H1 (cell line): ENCODE measurements at regions not wholly inside any gene's neighbourhood (a gene's known extent, or its start where the extent isn't known, plus 50 kb on each side); places are given as distances from the start of the nearest gene placed in this dataset.

Experiments
- CTCF ChIA-PET: fragments of 300-600 bp; sonication (Branson Sonifier 250); formaldehyde crosslinking; loops from one replicate; lab custom pipeline; 2021; ENCODE audit not compliant: partially characterized antibody; lab: Charles Lee
- POLR2A ChIA-PET: fragments of 300-600 bp; sonication (Branson Sonifier 250); formaldehyde crosslinking; loops from one replicate; lab custom pipeline; 2021; ENCODE audit warnings: inconsistent platforms; ENCODE audit not compliant: partially characterized antibody; lab: Charles Lee
- DNase-seq, 2 experiments: peaks; one replicate each; pipeline versions ENCODE4 v3.0.0 to v3.0.0-alpha.2; 2010 to 2022; ENCODE audit warnings: low spot score in 2 of 2, low read depth in 1 of 2, mixed read lengths in 1 of 2
- FAIRE-seq: peaks from 2 replicates; lab custom pipeline; 2011; peaks lifted over from hg19 to GRCh38; lab: Jason Lieb, UNC
- H2AFZ ChIP-seq: 2 replicates; pipeline ENCODE4 v1.8.1; 2012; ENCODE audit warnings: low read length, inconsistent platforms
- H2AK5ac ChIP-seq: 2 replicates; pipeline ENCODE4 v1.6.1; 2013; ENCODE audit warnings: low read depth, low read length
- H2BK120ac ChIP-seq: replicated peaks from 2 replicates; pipeline ENCODE3; 2013; ENCODE audit warnings: low read depth, low read length, inconsistent platforms
- H2BK12ac ChIP-seq: 2 replicates; pipeline ENCODE4 v1.6.1; 2013; ENCODE audit warnings: low read depth, low read length
- H2BK15ac ChIP-seq: 2 replicates; pipeline ENCODE4 v1.6.1; 2013; ENCODE audit warnings: low read length
- H2BK20ac ChIP-seq: 2 replicates; pipeline ENCODE4 v1.6.1; 2013; ENCODE audit warnings: low read length
- H2BK5ac ChIP-seq: 2 replicates; pipeline ENCODE4 v1.6.1; 2013; ENCODE audit warnings: low read depth, low read length
- H3K14ac ChIP-seq: 2 replicates; pipeline ENCODE4 v1.6.1; 2013; ENCODE audit warnings: inconsistent platforms; ENCODE audit not compliant: insufficient read length
- H3K18ac ChIP-seq: 2 replicates; pipeline ENCODE4 v1.6.1; 2013; ENCODE audit warnings: low read length; ENCODE audit errors: extremely low read depth
- H3K23ac ChIP-seq: 2 replicates; pipeline ENCODE4 v1.6.1; 2013; ENCODE audit warnings: inconsistent platforms; ENCODE audit not compliant: insufficient read length
- H3K23me2 ChIP-seq: 2 replicates; pipeline ENCODE4 v1.6.1; 2013; ENCODE audit warnings: low read depth, low read length
- H3K27ac ChIP-seq: 2 replicates; pipeline ENCODE4 v1.6.1; 2011; ENCODE audit warnings: low read depth, low read length, inconsistent platforms
- H3K27me3 ChIP-seq, 4 experiments: replicated peaks in 1 of 4; 1 replicate in 1 of 4; 2 replicates in 3 of 4; pipeline versions ENCODE4 v1.6.1 to v1.8.1; 2011 to 2013; ENCODE audit warnings: low read length in 3 of 4, mild to moderate bottlenecking in 3 of 4, inconsistent platforms in 2 of 4, mixed read lengths in 2 of 4, moderate library complexity in 1 of 4; ENCODE audit not compliant: control insufficient read depth in 3 of 4, insufficient read depth in 3 of 4; ENCODE audit errors: extremely low read depth in 1 of 4
- H3K36me3 ChIP-seq, 4 experiments: 2 replicates each; pipeline versions ENCODE4 v1.6.1 to v1.8.1; 2011 to 2013; ENCODE audit warnings: mild to moderate bottlenecking in 4 of 4, low read length in 3 of 4, moderate library complexity in 2 of 4, control low read depth in 1 of 4, inconsistent platforms in 1 of 4; ENCODE audit not compliant: insufficient read depth in 4 of 4, control insufficient read depth in 2 of 4
- H3K4ac ChIP-seq: replicated peaks from 2 replicates; pipeline ENCODE3; 2013; ENCODE audit warnings: low read length, low read depth, mixed read lengths, inconsistent platforms; ENCODE audit not compliant: insufficient read length
- H3K4me1 ChIP-seq, 4 experiments: replicated peaks in 1 of 4; 1 replicate in 1 of 4; 2 replicates in 3 of 4; pipeline versions ENCODE4 v1.6.1 to v1.8.1; 2011 to 2013; ENCODE audit warnings: low read length in 3 of 4, inconsistent platforms in 2 of 4, mixed read lengths in 1 of 4; ENCODE audit not compliant: insufficient read depth in 4 of 4, control insufficient read depth in 3 of 4
- H3K4me2 ChIP-seq, 2 experiments: 2 replicates each; pipeline versions ENCODE4 v1.6.1 to v1.8.1; 2011 to 2013; ENCODE audit warnings: low read depth in 2 of 2, low read length in 2 of 2, control low read depth in 1 of 2, inconsistent platforms in 1 of 2, mild to moderate bottlenecking in 1 of 2; ENCODE audit not compliant: insufficient read depth in 1 of 2
- H3K4me3 ChIP-seq, 4 experiments: fragments of 200-600, 300-600 bp in 1 of 4; sonication (generic), shearing (Covaris generic), sonication (Bioruptor Twin) in 1 of 4; 2 replicates each; pipeline versions ENCODE4 v1.5.1 to v1.8.1; 2011 to 2016; ENCODE audit warnings: low read length in 4 of 4, low read depth in 3 of 4, control low read depth in 2 of 4, inconsistent platforms in 2 of 4, mild to moderate bottlenecking in 2 of 4, mixed read lengths in 1 of 4, moderate library complexity in 1 of 4; ENCODE audit not compliant: insufficient read depth in 2 of 4; ENCODE audit errors: extremely low read depth in 1 of 4
- H3K56ac ChIP-seq: replicated peaks from 2 replicates; pipeline ENCODE3; 2013; ENCODE audit warnings: low read depth, mild to moderate bottlenecking, mixed read lengths, low read length, inconsistent platforms; ENCODE audit not compliant: insufficient read length
- H3K79me1 ChIP-seq: 2 replicates; pipeline ENCODE4 v1.6.1; 2013; ENCODE audit warnings: low read depth, low read length, control low read depth
- H3K79me2 ChIP-seq, 2 experiments: 2 replicates each; pipeline versions ENCODE4 v1.6.1 to v1.8.1; 2012 to 2013; ENCODE audit warnings: low read length in 2 of 2, mild to moderate bottlenecking in 2 of 2, inconsistent platforms in 1 of 2; ENCODE audit not compliant: insufficient read depth in 2 of 2, control insufficient read depth in 1 of 2
- H3K9ac ChIP-seq, 4 experiments: replicated peaks in 1 of 4; 1 replicate in 1 of 4; 2 replicates in 3 of 4; pipeline versions ENCODE4 v1.6.1 to v1.8.1; 2011 to 2013; ENCODE audit warnings: low read depth in 3 of 4, low read length in 3 of 4, control low read depth in 2 of 4, mild to moderate bottlenecking in 2 of 4, moderate library complexity in 2 of 4, inconsistent platforms in 1 of 4; ENCODE audit errors: extremely low read depth in 1 of 4
- H3K9me3 ChIP-seq, 2 experiments: 2 replicates each; pipeline versions ENCODE4 v1.6.1 to v1.8.1; 2012 to 2013; ENCODE audit warnings: mild to moderate bottlenecking in 2 of 2, moderate library complexity in 2 of 2, control low read depth in 1 of 2, inconsistent platforms in 1 of 2, low read depth in 1 of 2, low read length in 1 of 2, mixed read lengths in 1 of 2; ENCODE audit not compliant: insufficient read depth in 2 of 2
- H4K20me1 ChIP-seq, 2 experiments: replicated peaks in 1 of 2; 2 replicates each; pipeline versions ENCODE3 to v1.8.1; 2011 to 2013; ENCODE audit warnings: inconsistent platforms in 2 of 2, low read length in 2 of 2, mild to moderate bottlenecking in 1 of 2; ENCODE audit not compliant: insufficient read depth in 2 of 2, control insufficient read depth in 1 of 2
- H4K5ac ChIP-seq: 2 replicates; pipeline ENCODE4 v1.6.1; 2013; ENCODE audit warnings: low read length, low read depth, mixed read lengths, inconsistent platforms; ENCODE audit not compliant: insufficient read length
- H4K8ac ChIP-seq: 2 replicates; pipeline ENCODE4 v1.8.0; 2013; ENCODE audit warnings: mild to moderate bottlenecking, moderate library complexity, low read length, inconsistent platforms; ENCODE audit not compliant: insufficient read depth; ENCODE audit errors: extremely low read depth
- H4K91ac ChIP-seq: replicated peaks from 2 replicates; pipeline ENCODE3; 2013; ENCODE audit warnings: low read length, mixed read lengths, inconsistent platforms; ENCODE audit not compliant: insufficient read length
- ATF2 ChIP-seq: IDR thresholded peaks from 2 replicates; pipeline ENCODE4 v1.6.1; 2012; ENCODE audit warnings: low read length, inconsistent platforms
- BRCA1 ChIP-seq: IDR thresholded peaks from 2 replicates; pipeline ENCODE4 v1.6.1; 2012; ENCODE audit warnings: low read depth, low read length, improper control_type of control experiment
- CBX8 ChIP-seq: fragments of 300-800, 300-1000 bp; sonication (generic); IDR thresholded peaks from 2 replicates; pipeline ENCODE4 v1.7.1; 2016; ENCODE audit warnings: low read depth, low read length, borderline replicate concordance
- CTBP2 ChIP-seq: IDR thresholded peaks from 2 replicates; pipeline ENCODE4 v1.7.0; 2011; ENCODE audit warnings: borderline replicate concordance, mild to moderate bottlenecking, moderate library complexity, mixed read lengths, low read length; ENCODE audit not compliant: insufficient read depth, insufficient read length
- HDAC2 ChIP-seq, 2 experiments: fragments of 300-600 bp in 1 of 2; sonication (generic) in 1 of 2; IDR thresholded peaks; 2 replicates each; pipeline ENCODE4 v1.6.1; 2011 to 2012; ENCODE audit warnings: low read depth in 2 of 2, low read length in 2 of 2, mild to moderate bottlenecking in 2 of 2, moderate library complexity in 2 of 2, borderline replicate concordance in 1 of 2, inconsistent platforms in 1 of 2
- KDM1A ChIP-seq: fragments of 200-600, 300-600 bp; sonication (generic); IDR thresholded peaks from 2 replicates; pipeline ENCODE4 v1.7.1; 2016; ENCODE audit warnings: mild to moderate bottlenecking, low read length, borderline replicate concordance
- RAD21 ChIP-seq, 2 experiments: IDR thresholded peaks in 1 of 2; conservative IDR thresholded peaks in 1 of 2; 2 replicates each; pipeline ENCODE4 v1.6.1; 2011; ENCODE audit warnings: low read depth in 2 of 2, low read length in 2 of 2, improper control_type of control experiment in 1 of 2, inconsistent platforms in 1 of 2, mild to moderate bottlenecking in 1 of 2, moderate library complexity in 1 of 2
- SAP30 ChIP-seq: fragments of 300-600 bp; sonication (generic); IDR thresholded peaks from 2 replicates; pipeline ENCODE4 v1.7.1; 2012; ENCODE audit warnings: low read length, moderate library complexity, mild to moderate bottlenecking, inconsistent platforms; ENCODE audit not compliant: insufficient read depth, insufficient replicate concordance
- SIRT6 ChIP-seq: IDR thresholded peaks from one replicate; pipeline ENCODE4 v1.7.1; 2012; ENCODE audit warnings: low read length, inconsistent platforms
- SP1 ChIP-seq: IDR thresholded peaks from 2 replicates; pipeline ENCODE4 v1.6.1; 2011; ENCODE audit warnings: low read depth, low read length
- SRF ChIP-seq: IDR thresholded peaks from 2 replicates; pipeline ENCODE4 v1.6.1; 2011; ENCODE audit warnings: mild to moderate bottlenecking, low read depth, low read length, moderate library complexity
- TAF1 ChIP-seq: IDR thresholded peaks from 2 replicates; pipeline ENCODE4 v1.6.1; 2011; ENCODE audit warnings: mild to moderate bottlenecking, low read depth, low read length
- TBP ChIP-seq: IDR thresholded peaks from 2 replicates; pipeline ENCODE4 v1.6.1; 2011; ENCODE audit warnings: low read depth, low read length, improper control_type of control experiment
- WGBS, 2 experiments: shearing (Covaris generic) in 1 of 2; methylation state at CpG; one replicate each; pipeline versions ENCODE4 v1.1.6 to v1.1.7; 2013 to 2015; ENCODE audit warnings: low lambda C conversion rate in 2 of 2, mixed read lengths in 2 of 2, inconsistent platforms in 1 of 2, low coverage in 1 of 2, missing lambda C conversion rate in 1 of 2; ENCODE audit not compliant: insufficient replicate concordance in 2 of 2, insufficient coverage in 1 of 2, insufficient read length in 1 of 2; ENCODE audit errors: extremely low coverage in 1 of 2, missing lambda C conversion rate in 1 of 2; 5-methylcytosine and 5-hydroxymethylcytosine counted together

- no peak overlapping the region for H2BK5ac ChIP-seq
- H3K9me3 ChIP-seq: peaks cover 0 to 5% of the 10 kb centered on the region in 2 experiments; a peak in 1 of 4 replicates
- 70% methylated on average over 3 of the region's 3 CpGs; no CpG with 5 or more reads in 1 of the 2 experiments for WGBS, 2 experiments
- no peak overlapping the region for H2BK120ac ChIP-seq
- H3K4me1 ChIP-seq: no peaks in the 10 kb centered on the region
- ChIA-PET POLR2A (no interaction called here), CTCF (interaction anchor here (1.3 kb wide), 1 partner anchor 14 kb away, joined by 7 read pairs; no protein-coding TSS in a partner anchor)
- no peak overlapping the region for H2AFZ ChIP-seq
- peaks cover under 1% of the 10 kb centered on the region; the same call in 1 of the 2 replicates for H3K23me2 ChIP-seq
- no peak overlapping the region for H2BK20ac ChIP-seq
- H3K4me3 ChIP-seq: no peak overlapping the region
- no peak overlapping the region for H3K56ac ChIP-seq
- no peak for DNase-seq
- H2BK12ac ChIP-seq: no peak overlapping the region
- no peak for FAIRE-seq
- no peak overlapping the region for H4K5ac ChIP-seq
- no peak overlapping the region for H3K4me2 ChIP-seq
- no peak overlapping the region for H4K91ac ChIP-seq
- no peak overlapping the region for H3K9ac ChIP-seq
- no peak overlapping the region for H2BK15ac ChIP-seq
- H3K23ac ChIP-seq: no peak overlapping the region
- no peaks in the 10 kb centered on the region for H3K36me3 ChIP-seq
- no peaks in the 10 kb centered on the region for H3K27me3 ChIP-seq
- no peak overlapping the region for H3K14ac ChIP-seq
- no peaks in the 10 kb centered on the region for H3K79me2 ChIP-seq
- H3K27ac ChIP-seq: no peak overlapping the region
- no peak overlapping the region for H2AK5ac ChIP-seq
- no peaks in the 10 kb centered on the region for H4K20me1 ChIP-seq
- H4K8ac ChIP-seq: no peak overlapping the region
- H3K18ac ChIP-seq: no peak overlapping the region
- no peak overlapping the region for H3K4ac ChIP-seq
- no peaks in the 10 kb centered on the region for H3K79me1 ChIP-seq
- TF ChIP-seq SIRT6 (no peak), SP1 (no peak), CTBP2 (no peak), KDM1A (no peak), RAD21 (IDR thresholded peaks at IDR 0.05 in 1 of 2, conservative IDR thresholded peaks at IDR 0.05 in 1 of 2; ENCODE audit: low read depth in 2 of 2, low read length in 2 of 2) (no peak), SRF (no peak), SAP30 (no peak), CBX8 (no peak), TAF1 (no peak), BRCA1 (no peak), TBP (no peak), ATF2 (no peak), HDAC2 (IDR thresholded peaks at IDR 0.05; ENCODE audit: borderline replicate concordance in 1 of 2, low read depth in 2 of 2, low read length in 2 of 2) (no peak)
These were observed 107.8 kb upstream of the CXCL12 start for GRCh38 chr10:44492678-44493077.
